HG03196 (cell line): ENCODE measurements at regions not wholly inside any gene's neighbourhood (a gene's known extent, or its start where the extent isn't known, plus 50 kb on each side); places are given as distances from the start of the nearest gene placed in this dataset.

Experiments
- ATAC-seq: cut with Tn5 transposase; IDR thresholded peaks from one replicate; pipeline ENCODE4 v1.9.1; 2021; ENCODE audit not compliant: unreplicated experiment

DNA sequence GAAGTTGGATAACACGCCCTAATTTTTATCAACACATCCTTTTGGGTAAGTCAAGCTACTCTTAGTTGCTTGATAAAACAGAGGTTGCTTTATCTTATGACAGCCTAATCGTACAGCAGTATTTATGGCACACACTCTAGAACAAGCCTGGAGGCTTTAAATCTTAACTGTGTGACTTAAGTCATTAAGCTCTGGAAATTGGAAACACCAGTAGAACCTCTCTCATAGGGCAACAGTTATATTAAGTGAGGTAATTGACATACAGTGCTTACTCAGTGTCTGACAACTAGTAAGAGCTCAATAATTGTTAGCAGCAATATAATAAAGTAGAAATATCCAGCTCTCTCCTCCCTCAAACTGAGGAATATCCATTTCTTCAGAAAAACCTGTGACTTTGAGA, 808.9 kb upstream of the WWC1 start:
- no peak for ATAC-seq

DNA sequence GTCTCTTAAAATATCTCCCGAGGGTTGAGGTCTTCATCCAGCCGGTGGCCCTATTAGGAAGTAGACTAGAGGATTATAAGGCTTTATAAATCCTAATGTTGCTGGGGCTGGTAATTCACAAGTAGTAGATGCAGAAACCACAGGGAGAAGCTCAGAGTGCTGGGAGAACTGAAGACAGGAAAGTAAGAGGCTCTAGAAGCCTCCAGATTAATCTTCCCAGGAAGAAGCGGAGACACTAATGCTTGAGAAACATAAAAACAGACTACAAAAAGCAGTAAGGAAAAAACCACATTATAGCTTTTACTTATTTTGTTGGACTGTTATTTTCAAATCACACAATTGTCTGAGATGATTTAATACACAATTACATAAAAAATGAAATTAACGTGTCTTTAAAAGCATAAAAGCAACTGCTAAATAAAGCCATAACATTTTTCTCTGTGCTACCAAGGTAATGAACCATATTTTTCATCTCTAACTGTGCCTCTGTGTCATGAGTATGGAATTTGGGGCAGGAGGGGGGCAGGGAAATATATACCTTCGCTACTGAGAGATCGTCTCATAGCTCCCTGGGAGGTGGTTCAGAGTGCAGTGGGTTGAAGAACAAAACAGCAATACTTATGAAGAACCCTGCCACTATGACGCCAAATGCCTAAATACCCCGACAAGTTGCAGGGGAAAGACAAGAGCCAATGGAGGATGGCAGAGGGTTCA, 806.2 kb upstream of the WWC1 start:
- ATAC-seq, result no peak

DNA sequence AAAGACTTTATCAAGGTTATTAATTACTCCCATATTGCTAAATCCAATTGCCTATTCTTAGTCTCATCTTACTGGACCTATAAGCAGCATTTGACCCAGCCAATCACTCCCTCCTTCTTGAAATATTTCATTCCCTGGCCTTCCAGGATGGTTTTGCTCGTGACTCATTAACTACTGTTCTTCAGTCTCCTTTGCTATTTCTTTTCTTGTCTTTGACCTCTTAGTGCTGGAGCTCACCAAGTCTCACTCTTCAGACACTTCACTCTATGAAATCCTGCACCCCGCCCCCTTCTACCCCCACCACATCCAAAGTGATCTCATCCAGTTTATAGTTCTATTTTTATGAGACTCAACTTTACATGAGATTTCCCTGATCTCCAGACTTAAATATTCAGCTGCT, 803.1 kb upstream of the WWC1 start:
- ATAC-seq, result no peak

DNA sequence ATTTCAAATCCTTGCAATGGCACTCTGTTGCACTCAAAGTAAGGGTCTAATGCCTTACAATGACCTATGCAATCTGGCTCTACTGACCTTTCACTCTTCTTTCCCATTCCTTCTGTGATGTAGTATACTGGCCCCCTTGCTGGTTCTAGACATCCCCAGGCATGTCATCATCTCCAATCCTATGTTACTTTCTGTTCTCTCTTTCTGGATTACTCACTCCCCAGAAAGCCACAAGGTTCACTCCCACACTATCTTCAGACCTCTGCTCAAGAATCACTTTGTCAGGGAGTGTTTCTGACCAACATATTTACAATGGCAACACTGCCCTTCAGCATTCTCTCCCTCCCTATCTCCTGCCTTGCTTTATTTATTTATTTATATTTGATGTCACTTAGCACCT, 802.2 kb upstream of the WWC1 start:
- ATAC-seq, result no peak

DNA sequence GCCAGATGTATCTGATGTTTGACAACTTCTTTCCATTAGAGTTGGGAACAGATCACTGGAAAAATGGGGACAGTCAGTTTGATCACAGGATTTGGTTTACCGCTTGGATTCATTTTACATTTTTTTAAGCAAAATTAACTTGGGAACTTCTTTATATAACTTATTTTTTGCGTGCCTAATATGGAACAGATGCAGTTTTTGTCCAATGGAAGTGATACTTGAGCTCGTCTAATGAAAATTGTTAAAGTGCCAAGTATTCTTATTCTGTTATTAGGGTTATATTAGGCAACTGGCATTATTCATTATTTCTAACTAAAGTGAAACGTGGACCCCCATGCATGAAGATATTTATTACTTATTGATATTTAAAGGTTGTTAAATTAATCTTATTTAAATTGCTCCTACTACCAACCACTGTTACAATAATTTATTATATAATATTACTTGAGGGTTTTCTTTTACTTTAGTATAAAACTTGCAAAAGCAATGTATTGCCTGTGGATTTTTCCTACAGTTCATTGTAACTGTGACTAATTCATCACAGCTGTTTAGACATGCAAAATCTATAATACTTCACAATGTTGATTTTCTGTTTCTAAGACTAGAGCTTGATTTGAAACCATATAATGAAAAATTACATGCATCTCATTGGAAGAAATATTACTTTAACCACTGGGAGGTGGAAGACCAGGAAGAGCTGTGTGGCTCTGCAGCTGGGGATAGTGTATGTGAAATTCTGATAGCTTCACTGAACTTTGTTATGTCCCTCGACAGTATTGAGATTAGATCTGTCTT, 787.3 kb upstream of the WWC1 start:
- ATAC-seq, result no peak

DNA sequence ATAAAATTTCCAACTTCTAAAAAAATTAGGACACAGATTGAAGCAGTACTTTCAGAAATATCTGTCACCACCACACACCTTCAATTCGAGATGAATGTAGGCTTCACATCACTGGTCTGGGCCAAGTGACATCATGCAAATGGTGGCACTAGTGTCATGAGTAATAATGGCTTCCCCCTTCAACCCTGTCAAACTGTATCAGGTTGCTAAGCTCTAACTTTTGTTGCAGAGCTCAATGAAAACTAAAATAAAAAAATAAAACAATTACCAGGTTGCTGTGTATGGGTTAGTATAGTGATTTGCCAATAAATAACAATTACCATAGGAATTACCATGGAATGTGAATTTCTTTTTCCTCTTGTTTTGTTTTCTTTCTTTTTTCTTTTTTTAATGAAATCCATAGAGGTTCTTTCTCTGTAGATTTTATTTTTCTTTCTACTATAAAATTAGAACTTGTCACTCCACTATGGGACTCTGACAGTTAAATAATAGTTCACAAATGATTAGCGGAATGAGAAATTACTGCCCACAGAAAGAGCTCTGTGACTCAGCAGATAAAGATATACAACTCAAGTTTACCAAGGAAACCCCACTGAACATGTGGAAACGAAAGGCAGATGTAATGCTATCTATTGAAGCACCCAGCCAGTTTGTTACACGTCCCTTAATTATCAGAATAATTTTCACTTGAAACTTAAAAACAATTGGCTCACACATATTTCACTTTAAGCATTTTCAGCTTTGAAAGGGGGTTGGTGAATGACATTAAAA, 783.8 kb upstream of the WWC1 start:
- ATAC-seq, result no peak

DNA sequence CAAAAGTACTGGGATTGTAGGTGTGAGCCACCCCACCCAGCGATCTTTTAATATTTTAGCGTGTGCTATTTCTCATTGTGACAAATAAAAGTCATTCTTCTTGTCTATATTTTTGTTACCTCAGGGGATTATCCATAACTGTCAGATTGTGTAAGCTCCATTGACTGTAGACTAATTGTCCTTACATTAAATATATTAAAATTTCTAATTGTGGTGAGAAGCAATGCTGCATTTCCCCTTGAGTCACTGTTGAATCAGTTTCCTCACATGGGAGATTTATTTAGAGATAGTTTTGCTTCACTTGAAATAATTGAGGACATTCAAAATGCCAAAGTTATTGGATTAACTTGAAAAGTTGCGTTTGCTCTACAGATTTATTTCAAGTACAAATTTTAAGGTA, 782.4 kb upstream of the WWC1 start:
- ATAC-seq, result no peak

DNA sequence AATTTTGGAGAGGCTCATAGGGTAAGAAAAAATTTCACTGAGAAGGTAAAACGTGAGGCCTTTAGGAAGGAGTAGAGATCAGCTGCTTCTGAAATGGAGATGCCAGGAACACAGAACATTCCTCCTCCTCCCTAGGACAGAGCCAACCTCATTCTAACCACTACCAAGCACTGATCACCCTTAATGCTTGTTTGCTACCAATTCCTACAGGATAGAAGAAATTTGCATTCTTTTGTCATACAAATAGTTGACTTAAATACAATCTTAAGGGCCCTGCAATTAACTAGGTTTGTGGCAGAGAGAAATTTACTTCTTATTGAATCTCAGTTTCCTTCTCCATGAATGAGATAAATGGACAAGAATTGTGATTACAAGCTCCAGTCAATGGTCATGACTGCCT, 780.2 kb upstream of the WWC1 start:
- ATAC-seq, result no peak

DNA sequence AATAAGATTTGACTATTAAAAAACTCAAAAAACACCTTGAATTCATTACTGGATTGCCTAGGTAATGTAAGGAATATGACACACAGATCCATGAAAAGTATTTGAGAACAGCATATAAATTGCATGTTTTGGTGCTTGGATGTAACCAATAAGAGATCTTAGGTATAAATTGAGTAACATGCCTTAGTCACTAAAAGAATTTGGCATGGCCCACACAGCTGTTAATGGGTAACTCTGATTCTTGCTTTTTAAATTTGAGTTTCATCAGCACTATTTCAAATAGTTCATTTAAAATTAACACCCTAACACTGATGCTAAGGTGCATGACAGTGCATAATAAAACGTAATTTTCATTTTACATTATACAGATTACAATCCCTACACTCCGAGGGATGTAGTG, 779.3 kb upstream of the WWC1 start:
- no peak for ATAC-seq

DNA sequence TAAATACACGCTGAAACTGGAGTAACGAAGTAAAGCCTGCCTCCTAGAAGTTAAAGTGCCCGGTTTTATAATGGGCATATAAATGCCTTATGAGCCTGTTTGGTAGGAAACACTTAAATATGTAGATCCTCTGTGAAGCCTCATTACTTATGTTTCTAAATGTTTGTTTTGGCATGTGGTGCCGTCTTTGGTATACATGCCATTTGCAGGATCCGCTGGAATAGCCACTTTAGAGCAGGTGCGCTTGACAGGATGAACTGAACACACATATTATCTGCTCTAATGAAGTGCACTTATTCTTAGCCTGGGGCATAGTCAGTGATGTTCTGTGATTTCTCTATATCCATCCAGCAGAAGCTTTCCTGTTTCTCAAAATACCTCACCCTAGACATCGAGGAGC, 778.1 kb upstream of the WWC1 start:
- ATAC-seq, result no peak

DNA sequence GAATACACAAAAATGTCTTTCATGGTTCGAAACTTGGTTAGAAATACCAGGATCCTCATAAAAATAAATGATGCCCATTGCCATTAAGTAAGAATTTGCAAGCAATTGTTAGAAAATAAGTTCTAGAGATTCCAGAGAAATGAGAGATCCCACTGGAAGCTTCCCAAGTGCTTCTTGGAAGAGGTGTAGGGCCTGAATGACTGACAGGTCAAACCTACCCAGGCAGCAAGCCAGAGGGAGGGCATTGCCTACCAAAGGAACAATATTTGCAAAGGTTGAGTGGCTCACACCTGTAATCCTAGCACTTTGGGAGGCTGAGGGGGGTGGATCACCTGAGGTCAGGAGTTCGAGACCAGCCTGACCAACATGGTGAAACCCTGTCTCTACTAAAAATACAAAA, 777.0 kb upstream of the WWC1 start:
- no peak for ATAC-seq

DNA sequence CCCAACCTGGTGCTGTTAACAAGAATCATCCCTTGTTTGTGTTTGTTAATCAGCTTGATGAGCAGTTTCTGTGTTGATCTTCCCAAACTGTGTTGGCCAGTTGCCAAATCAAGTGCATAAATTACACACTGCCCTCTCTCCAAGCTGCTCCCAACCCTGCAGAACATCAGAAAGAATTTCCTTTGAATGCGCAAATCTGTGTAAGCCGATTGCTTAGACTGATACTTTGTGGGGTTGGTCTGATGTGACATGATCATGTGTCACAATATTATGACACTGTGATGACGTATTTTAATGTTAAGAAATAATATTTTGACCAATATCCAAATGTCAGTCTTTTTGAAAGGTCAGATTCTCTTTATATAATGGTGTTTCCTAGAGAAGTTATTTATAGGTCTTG, 766.4 kb upstream of the WWC1 start:
- no peak for ATAC-seq

DNA sequence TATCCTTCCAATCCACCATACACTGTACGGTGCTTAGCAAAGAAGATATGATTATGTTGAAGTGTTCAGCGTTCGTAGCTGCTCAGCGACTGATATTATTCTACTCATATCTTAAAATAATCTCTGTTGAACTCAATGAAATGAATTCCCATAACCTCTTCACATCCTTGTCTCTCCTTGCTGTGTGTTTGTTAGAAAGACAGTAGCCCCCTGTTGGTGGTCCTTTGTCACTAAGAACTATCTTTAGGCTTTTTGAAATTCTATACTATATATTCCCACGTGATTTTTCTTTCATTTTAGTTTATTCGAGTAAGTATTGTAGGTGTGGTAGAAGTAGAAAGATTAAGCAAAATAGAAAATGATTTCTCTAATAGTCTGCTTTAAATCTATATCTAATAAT, 762.8 kb upstream of the WWC1 start:
- ATAC-seq, result no peak

DNA sequence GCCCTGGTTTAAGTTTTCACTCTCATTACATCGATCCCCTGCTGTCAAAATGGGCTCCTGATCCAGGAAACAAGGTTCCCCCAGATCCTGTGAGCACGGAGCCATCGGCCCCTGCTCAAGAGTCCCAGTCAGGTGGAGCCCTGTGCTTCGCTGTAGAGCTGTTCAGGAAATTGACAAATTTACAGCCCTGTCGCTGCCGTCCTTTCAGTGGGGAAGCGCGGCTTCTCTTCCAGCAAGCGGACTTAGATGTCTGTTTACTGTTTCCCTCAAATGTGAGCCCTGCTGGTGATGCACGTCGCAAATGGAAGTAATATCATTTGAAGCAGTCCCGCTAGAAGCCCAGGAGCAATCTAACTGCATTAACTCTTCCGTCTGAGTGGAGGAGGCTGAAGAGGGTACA, 760.9 kb upstream of the WWC1 start:
- ATAC-seq, result no peak

DNA sequence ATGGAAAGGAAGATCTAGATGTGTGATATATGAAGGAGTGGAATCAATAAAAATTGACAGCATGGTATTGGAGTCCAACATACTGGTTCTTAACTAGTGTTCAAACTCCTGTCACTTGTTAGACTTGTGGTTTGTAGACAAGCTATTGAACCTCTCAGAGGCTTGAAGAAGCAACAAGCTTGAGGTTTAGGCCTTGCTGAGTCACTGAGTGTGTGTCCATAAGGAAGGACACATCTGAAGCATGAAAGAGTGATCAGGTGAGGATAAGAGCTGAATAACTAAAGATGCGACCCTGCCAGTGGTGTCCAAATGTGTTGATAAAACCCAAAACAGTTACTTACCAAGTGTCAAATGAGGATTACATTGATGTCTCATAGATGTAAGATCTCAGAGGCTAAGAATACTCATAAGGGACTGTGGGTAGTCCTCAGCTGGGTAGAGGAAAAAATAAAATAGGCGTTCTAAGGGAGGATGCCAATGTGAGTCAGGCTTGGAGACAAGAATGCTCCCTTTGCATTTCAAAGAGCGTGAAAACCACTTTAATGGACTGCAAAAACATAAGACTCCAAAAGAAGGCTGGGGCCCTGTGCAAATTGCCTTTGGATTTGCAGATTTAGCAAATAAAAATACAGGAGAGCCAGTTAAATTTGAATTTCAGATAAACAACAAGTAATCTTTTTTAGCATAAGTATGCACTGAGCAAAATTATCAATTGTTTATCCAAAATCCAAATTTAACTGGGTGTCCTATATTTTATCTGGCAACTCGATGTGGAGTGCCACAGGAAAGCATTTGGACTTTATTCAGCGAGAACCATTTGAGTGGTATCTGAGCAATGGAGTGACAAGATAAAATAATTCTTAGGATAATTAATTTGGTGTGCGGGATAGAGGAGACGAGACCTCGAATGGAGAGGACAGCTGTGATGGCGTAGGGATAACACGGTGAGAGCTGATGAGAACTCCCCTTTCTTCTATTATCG, 757.3 kb upstream of the WWC1 start:
- no peak for ATAC-seq

DNA sequence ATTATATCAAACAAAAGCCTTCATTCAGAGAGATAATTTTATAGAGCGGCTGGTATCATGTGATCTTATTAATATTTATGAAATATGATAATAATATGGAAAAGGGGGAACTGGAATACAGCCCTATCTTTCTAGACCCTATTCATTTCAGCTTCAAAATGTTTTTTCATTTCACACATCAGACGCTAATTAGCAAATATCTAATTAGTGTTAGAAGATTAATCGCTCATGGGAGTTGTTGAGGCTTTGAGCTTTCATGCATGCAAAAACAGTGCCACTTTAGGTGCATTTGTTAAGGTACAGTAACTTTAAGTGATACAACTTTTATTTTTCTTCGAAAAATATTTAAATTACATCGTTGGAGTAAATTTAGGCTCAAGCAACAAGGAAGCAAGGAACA, 751.7 kb upstream of the WWC1 start:
- ATAC-seq, result no peak

DNA sequence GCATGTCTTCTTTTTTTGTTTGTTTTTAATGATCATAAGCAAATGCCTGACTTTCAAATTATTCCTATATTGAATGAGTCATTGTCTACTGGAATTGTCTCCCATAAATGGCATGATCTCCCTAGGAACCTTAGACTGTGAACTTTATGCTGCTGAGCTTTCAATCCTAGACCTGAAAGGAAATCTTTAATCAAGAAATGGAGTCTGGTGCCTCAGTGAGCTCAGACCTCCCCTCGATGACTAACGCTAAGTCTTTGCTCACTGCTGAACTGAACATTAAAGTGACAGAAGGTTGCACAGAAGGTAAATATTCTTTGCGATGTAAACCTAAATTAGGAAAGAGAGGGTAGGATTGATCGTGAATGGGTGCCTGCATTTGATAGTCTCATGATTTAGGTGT, 745.2 kb upstream of the WWC1 start:
- ATAC-seq, result no peak

DNA sequence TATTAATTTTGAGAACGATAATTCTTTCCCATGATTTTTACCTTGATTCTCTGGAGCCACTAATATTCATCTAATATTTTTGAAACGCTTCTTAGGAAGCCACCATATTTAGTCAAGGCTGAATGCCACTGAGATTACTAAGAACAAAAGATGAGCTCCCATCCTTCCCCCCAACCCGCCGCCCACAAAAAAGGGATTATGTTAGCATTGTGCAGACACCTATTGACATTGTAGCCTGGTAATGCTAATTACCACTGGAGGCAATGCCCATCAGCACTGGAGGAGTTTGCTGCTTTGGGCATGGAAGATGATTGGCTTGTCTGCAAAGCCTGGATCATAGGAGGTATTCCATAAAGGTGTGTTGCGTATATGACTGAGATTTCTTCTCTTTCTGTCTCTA, 739.1 kb upstream of the WWC1 start:
- ATAC-seq, result no peak

DNA sequence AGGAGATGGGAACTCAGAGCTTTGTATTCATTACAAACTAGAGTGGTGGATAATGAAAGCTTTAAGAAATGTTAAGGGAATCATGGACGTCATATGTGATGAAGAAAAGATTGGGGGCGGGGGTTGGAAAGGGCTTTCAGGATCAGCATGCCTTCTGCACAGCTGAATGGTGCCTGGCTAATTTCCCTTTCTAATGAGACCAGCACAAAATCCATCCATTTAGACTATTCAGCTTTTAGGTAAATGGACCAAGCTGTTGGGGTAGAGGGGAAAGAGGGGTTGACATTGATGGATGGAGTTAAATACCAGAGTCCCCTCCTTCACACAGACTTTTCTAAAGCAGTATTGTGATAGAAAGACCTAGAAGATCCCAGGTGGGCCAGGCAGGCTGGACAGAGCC, 737.9 kb upstream of the WWC1 start:
- no peak for ATAC-seq

DNA sequence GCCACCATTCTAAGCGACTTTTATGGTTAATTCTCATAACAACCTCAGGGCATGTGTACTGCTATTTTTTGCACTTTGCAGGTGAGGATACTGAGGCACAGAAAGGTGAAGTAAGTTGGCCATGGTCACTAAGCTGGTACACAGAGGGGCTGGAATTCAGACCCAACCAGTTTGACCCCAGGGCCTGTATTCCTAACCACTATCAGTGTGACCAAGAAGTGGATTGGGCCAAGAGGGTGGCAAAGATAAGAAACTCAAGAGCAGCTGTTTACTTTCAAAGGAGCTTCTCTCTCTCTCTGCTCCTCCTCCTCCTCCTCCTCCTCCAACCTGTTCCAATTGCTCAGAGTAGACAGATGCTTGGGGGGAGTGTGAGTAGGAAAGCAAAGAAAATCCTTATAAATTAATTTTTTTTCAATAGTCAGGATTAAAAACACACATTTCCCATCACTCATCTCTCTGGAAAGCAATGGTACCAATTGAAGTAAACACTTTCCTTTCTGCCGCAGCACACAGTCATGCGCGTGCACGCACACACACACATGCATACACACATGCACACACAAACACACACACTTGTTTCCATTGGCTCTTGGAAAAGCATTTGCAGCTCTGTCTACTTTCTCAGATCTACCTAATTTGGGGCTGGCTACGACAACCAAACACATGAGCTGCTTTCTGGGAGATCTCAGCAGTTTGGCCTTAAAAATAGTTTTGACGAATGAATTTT, 736.7 kb upstream of the WWC1 start:
- no peak for ATAC-seq
